Natural killer cell treated with Interleukin-12 subunit alpha and Interleukin-12 subunit beta and Interleukin-15 and Interleukin-18, amount 100 ng/mL, for 72 hours (primary cell): ENCODE measurements at regions not wholly inside any gene's neighbourhood (a gene's known extent, or its start where the extent isn't known, plus 50 kb on each side); places are given as distances from the start of the nearest gene placed in this dataset.

Source experiments
- ATAC-seq, 2 donors: fragments of 150-1000 bp; cut with Tn5 transposase in 1 of 2; sonication (Bioruptor Pico), chemical (Tn5 transposase) in 1 of 2; 2 replicates each; pipeline ENCODE4 v1.10.0; 2021
- DNase-seq: peaks from one replicate; pipeline ENCODE4 v3.0.0; 2022; ENCODE audit warnings: low spot score
- H3K27ac Mint-ChIP-seq, 2 donors: 1 replicate in 1 of 2; 2 replicates in 1 of 2; pipeline ENCODE4 v1.8.0; 2022; ENCODE audit warnings: mixed read lengths in 2 of 2, mild to moderate bottlenecking in 1 of 2, moderate library complexity in 1 of 2
- H3K27me3 Mint-ChIP-seq, 2 donors: 1 replicate in 1 of 2; 2 replicates in 1 of 2; pipeline ENCODE4 v1.8.0; 2022; ENCODE audit warnings: mixed read lengths in 2 of 2
- H3K36me3 Mint-ChIP-seq: one replicate; pipeline ENCODE4 v1.8.0; 2022; ENCODE audit warnings: mixed read lengths
- H3K4me1 Mint-ChIP-seq, 2 donors: 1 replicate in 1 of 2; 2 replicates in 1 of 2; pipeline ENCODE4 v1.8.0; 2022; ENCODE audit warnings: low read depth in 2 of 2, mixed read lengths in 2 of 2, mild to moderate bottlenecking in 1 of 2
- H3K4me3 Mint-ChIP-seq: one replicate; pipeline ENCODE4 v1.8.0; 2022; ENCODE audit warnings: mixed read lengths
- H3K9me3 Mint-ChIP-seq: 2 replicates; pipeline ENCODE4 v1.8.0; 2022; ENCODE audit warnings: mixed read lengths

- no peaks in the 10 kb centered on the region for H3K27me3 Mint-ChIP-seq
- H3K36me3 Mint-ChIP-seq, result no peaks in the 10 kb centered on the region
- H3K9me3 Mint-ChIP-seq, result peaks cover 6% of the 10 kb centered on the region
- no peaks in the 10 kb centered on the region for H3K4me1 Mint-ChIP-seq
- DNase-seq (no peak), ATAC-seq (no peak)
- H3K27ac Mint-ChIP-seq, result no peak overlapping the region
- no peak overlapping the region for H3K4me3 Mint-ChIP-seq
Measured at GRCh38 chr2:13604951-13605661, 888.4 kb downstream of the TRIB2 start.

GRCh38 chr2:13607139-13607538 lies 890.4 kb downstream of the TRIB2 start:
- no peak for DNase-seq
- no peak for ATAC-seq
- Mint-ChIP-seq H3K4me1 (no peaks in the 10 kb centered on the region), H3K36me3 (no peaks in the 10 kb centered on the region), H3K27ac (no peak overlapping the region), H3K9me3 (peaks cover 15% of the 10 kb centered on the region), H3K27me3 (no peaks in the 10 kb centered on the region), H3K4me3 (no peak overlapping the region)

- no peak overlapping the region for H3K4me3 Mint-ChIP-seq
- DNase-seq (no peak), ATAC-seq (no peak)
- H3K4me1 Mint-ChIP-seq, result no peaks in the 10 kb centered on the region
- no peaks in the 10 kb centered on the region for H3K27me3 Mint-ChIP-seq
- H3K27ac Mint-ChIP-seq, result no peak overlapping the region
- H3K9me3 Mint-ChIP-seq, result peaks cover 12% of the 10 kb centered on the region
- no peaks in the 10 kb centered on the region for H3K36me3 Mint-ChIP-seq
Measured at GRCh38 chr2:13611939-13612338, 895.2 kb downstream of the TRIB2 start.

- DNase-seq, result no peak
- ATAC-seq, result no peak
- no peak overlapping the region for H3K27ac Mint-ChIP-seq
- no peaks in the 10 kb centered on the region for H3K4me1 Mint-ChIP-seq
- peaks cover 12% of the 10 kb centered on the region for H3K9me3 Mint-ChIP-seq
- no peaks in the 10 kb centered on the region for H3K27me3 Mint-ChIP-seq
- peaks cover 5% of the 10 kb centered on the region for H3K36me3 Mint-ChIP-seq
- H3K4me3 Mint-ChIP-seq, result no peak overlapping the region
Measured at GRCh38 chr2:13616059-13616458, 899.3 kb downstream of the TRIB2 start.

GRCh38 chr2:13616616-13617015 lies 899.9 kb downstream of the TRIB2 start:
- H3K27me3 Mint-ChIP-seq, result no peaks in the 10 kb centered on the region

GRCh38 chr2:13628122-13628521 lies 911.4 kb downstream of the TRIB2 start:
- H3K9me3 Mint-ChIP-seq, result peaks cover 20% of the 10 kb centered on the region
- H3K4me1 Mint-ChIP-seq, result no peaks in the 10 kb centered on the region
- H3K36me3 Mint-ChIP-seq, result no peaks in the 10 kb centered on the region
- DNase-seq (no peak), ATAC-seq (no peak)
- H3K27ac Mint-ChIP-seq, result no peak overlapping the region
- no peak overlapping the region for H3K4me3 Mint-ChIP-seq
- no peaks in the 10 kb centered on the region for H3K27me3 Mint-ChIP-seq

More at GRCh38 chr2:13616616-13617015, 899.9 kb downstream of the TRIB2 start:
- Mint-ChIP-seq H3K27ac (no peak overlapping the region), H3K9me3 (peaks cover 11% of the 10 kb centered on the region), H3K4me1 (no peaks in the 10 kb centered on the region), H3K36me3 (peaks cover 10% of the 10 kb centered on the region), H3K4me3 (no peak overlapping the region)
- ATAC-seq (no peak), DNase-seq (no peak)

GRCh38 chr2:13638181-13638580 lies 921.4 kb downstream of the TRIB2 start:
- no peak overlapping the region for H3K4me3 Mint-ChIP-seq
- H3K27me3 Mint-ChIP-seq, result no peaks in the 10 kb centered on the region
- H3K36me3 Mint-ChIP-seq, result peaks cover 2% of the 10 kb centered on the region
- peaks cover 16% of the 10 kb centered on the region for H3K9me3 Mint-ChIP-seq
- ATAC-seq (no peak), DNase-seq (no peak)
- H3K4me1 Mint-ChIP-seq, result no peaks in the 10 kb centered on the region
- no peak overlapping the region for H3K27ac Mint-ChIP-seq

- Mint-ChIP-seq H3K27me3 (no peaks in the 10 kb centered on the region), H3K4me3 (no peak overlapping the region), H3K27ac (no peak overlapping the region), H3K36me3 (peaks cover 7% of the 10 kb centered on the region), H3K4me1 (no peaks in the 10 kb centered on the region), H3K9me3 (peaks cover 14% of the 10 kb centered on the region)
- ATAC-seq, result no peak
- DNase-seq, result no peak
Measured at GRCh38 chr2:13649918-13650317, 933.2 kb downstream of the TRIB2 start.

- Mint-ChIP-seq H3K4me3 (no peak overlapping the region), H3K27me3 (no peaks in the 10 kb centered on the region), H3K36me3 (peaks cover 7% of the 10 kb centered on the region), H3K9me3 (peaks cover 14% of the 10 kb centered on the region), H3K4me1 (no peaks in the 10 kb centered on the region), H3K27ac (no peak overlapping the region)
- DNase-seq, result no peak
- no peak for ATAC-seq
Measured at GRCh38 chr2:13650586-13651180, 933.9 kb downstream of the TRIB2 start.

- peaks cover 16% of the 10 kb centered on the region for H3K9me3 Mint-ChIP-seq
- DNase-seq, result no peak
- no peaks in the 10 kb centered on the region for H3K27me3 Mint-ChIP-seq
- no peaks in the 10 kb centered on the region for H3K4me1 Mint-ChIP-seq
- H3K36me3 Mint-ChIP-seq, result peaks cover 7% of the 10 kb centered on the region
- ATAC-seq, result no peak
- no peak overlapping the region for H3K4me3 Mint-ChIP-seq
- H3K27ac Mint-ChIP-seq, result no peak overlapping the region
Measured at GRCh38 chr2:13651684-13652131, 935.0 kb downstream of the TRIB2 start.

GRCh38 chr2:13652531-13653313 lies 936.0 kb downstream of the TRIB2 start:
- no peaks in the 10 kb centered on the region for H3K4me1 Mint-ChIP-seq
- ATAC-seq, result no peak
- no peak overlapping the region for H3K27ac Mint-ChIP-seq
- no peak for DNase-seq
- H3K4me3 Mint-ChIP-seq, result no peak overlapping the region
- peaks cover 16% of the 10 kb centered on the region for H3K9me3 Mint-ChIP-seq
- no peaks in the 10 kb centered on the region for H3K27me3 Mint-ChIP-seq
- H3K36me3 Mint-ChIP-seq, result peaks cover 7% of the 10 kb centered on the region

GRCh38 chr2:13654416-13654815 lies 937.7 kb downstream of the TRIB2 start:
- Mint-ChIP-seq H3K9me3 (peaks cover 16% of the 10 kb centered on the region), H3K4me3 (no peak overlapping the region), H3K4me1 (no peaks in the 10 kb centered on the region), H3K36me3 (peaks cover 7% of the 10 kb centered on the region), H3K27me3 (no peaks in the 10 kb centered on the region), H3K27ac (no peak overlapping the region)
- no peak for ATAC-seq
- no peak for DNase-seq

- peaks cover 13% of the 10 kb centered on the region for H3K9me3 Mint-ChIP-seq
- H3K4me1 Mint-ChIP-seq, result no peaks in the 10 kb centered on the region
- H3K4me3 Mint-ChIP-seq, result no peak overlapping the region
- no peak overlapping the region for H3K27ac Mint-ChIP-seq
- H3K36me3 Mint-ChIP-seq, result peaks cover 14% of the 10 kb centered on the region
- DNase-seq, result no peak
- ATAC-seq, result no peak
- no peaks in the 10 kb centered on the region for H3K27me3 Mint-ChIP-seq
Measured at GRCh38 chr2:13660231-13660630, 943.5 kb downstream of the TRIB2 start.

GRCh38 chr2:13662055-13662454 lies 945.3 kb downstream of the TRIB2 start:
- no peaks in the 10 kb centered on the region for H3K27me3 Mint-ChIP-seq
- H3K27ac Mint-ChIP-seq, result no peak overlapping the region
- no peak for DNase-seq
- no peaks in the 10 kb centered on the region for H3K4me1 Mint-ChIP-seq
- no peak overlapping the region for H3K4me3 Mint-ChIP-seq
- H3K36me3 Mint-ChIP-seq, result peaks cover 14% of the 10 kb centered on the region
- no peak for ATAC-seq
- peaks cover 15% of the 10 kb centered on the region for H3K9me3 Mint-ChIP-seq
